ENCODE measurements at regions not wholly inside any gene's neighbourhood (a gene's known extent, or its start where the extent isn't known, plus 50 kb on each side); places are given as distances from the start of the nearest gene placed in this dataset.

- H3K9me3 ChIP-seq = peaks cover 0 to 11% (median 0%) of the 10 kb centered on the region in 12 donors
- no peaks in the 10 kb centered on the region for H3K27me3 ChIP-seq
- intact Hi-C loops (cut with DNase I) = no loop called here
- no peak for ATAC-seq
- H3K36me3 ChIP-seq = no peaks in the 10 kb centered on the region
- H3K4me1 ChIP-seq = peaks cover 0 to 14% (median 7%) of the 10 kb centered on the region in 12 donors
- H3K4me3 ChIP-seq = no peak overlapping the region
- TF ChIP-seq CTCF (IDR thresholded peaks at IDR 0.05) = no peak
- no peak for TF ChIP-seq POLR2A (IDR thresholded peaks at IDR 0.05)
- 94 to 100% (median 100%) methylated on average over 1 of the region's 1 CpG for WGBS, 4 donors
- H3K27ac ChIP-seq = peak overlapping the region in 3 of 12 donors; percentile 24 to 39 (median 34)
- no peak for DNase-seq
Observed at GRCh38 chr21:15431053-15431452, 298.7 kb upstream of the USP25 start.

GRCh38 chr21:15433091-15433490 lies 296.7 kb upstream of the USP25 start:
- H3K4me1 ChIP-seq = peaks cover 0 to 14% (median 7%) of the 10 kb centered on the region in 12 donors
- intact Hi-C loops (cut with DNase I) = no loop called here
- no peak overlapping the region for H3K4me3 ChIP-seq
- no peak overlapping the region for H3K27ac ChIP-seq
- no peak for TF ChIP-seq CTCF (IDR thresholded peaks at IDR 0.05)
- no peak for TF ChIP-seq POLR2A (IDR thresholded peaks at IDR 0.05)
- H3K36me3 ChIP-seq = no peaks in the 10 kb centered on the region
- 84 to 90% (median 87%) methylated on average over 4 of the region's 4 CpGs for WGBS, 4 donors
- DNase-seq = no peak
- H3K27me3 ChIP-seq = no peaks in the 10 kb centered on the region
- no peak for ATAC-seq
- peaks cover 0 to 11% (median 0%) of the 10 kb centered on the region in 12 donors for H3K9me3 ChIP-seq

- H3K4me3 ChIP-seq = no peak overlapping the region
- DNase-seq = no peak
- no peaks in the 10 kb centered on the region for H3K36me3 ChIP-seq
- H3K27ac ChIP-seq = no peak overlapping the region
- ATAC-seq = no peak
- no peaks in the 10 kb centered on the region for H3K27me3 ChIP-seq
- peaks cover 0 to 11% (median 0%) of the 10 kb centered on the region in 12 donors for H3K9me3 ChIP-seq
- 67 to 86% (median 77%) methylated on average over 2 of the region's 2 CpGs for WGBS, 4 donors
- peaks cover 0 to 14% (median 7%) of the 10 kb centered on the region in 12 donors for H3K4me1 ChIP-seq
- TF ChIP-seq POLR2A (IDR thresholded peaks at IDR 0.05) = no peak
- no peak for TF ChIP-seq CTCF (IDR thresholded peaks at IDR 0.05)
- intact Hi-C loops (cut with DNase I) = no loop called here
Observed at GRCh38 chr21:15434163-15434905, 295.4 kb upstream of the USP25 start.

- H3K4me1 ChIP-seq = peaks cover 0 to 4% (median 1%) of the 10 kb centered on the region in 12 donors
- DNase-seq = no peak
- no peaks in the 10 kb centered on the region for H3K27me3 ChIP-seq
- no peak overlapping the region for H3K27ac ChIP-seq
- H3K9me3 ChIP-seq = peaks cover 0 to 11% (median 0%) of the 10 kb centered on the region in 12 donors
- intact Hi-C loops (cut with DNase I) = no loop called here
- H3K36me3 ChIP-seq = no peaks in the 10 kb centered on the region
- WGBS, 4 donors = 89 to 97% (median 91%) methylated on average over 1 of the region's 1 CpG
- ATAC-seq = no peak
- H3K4me3 ChIP-seq = no peak overlapping the region
- TF ChIP-seq POLR2A (IDR thresholded peaks at IDR 0.05) (no peak), CTCF (IDR thresholded peaks at IDR 0.05) (no peak)
Observed at GRCh38 chr21:15436031-15436430, 293.8 kb upstream of the USP25 start.

All from heart left ventricle (tissue), 16 donors.